Mesenchymal stem cell (in vitro differentiated cells and primary cell): ENCODE measurements at regions not wholly inside any gene's neighbourhood (a gene's known extent, or its start where the extent isn't known, plus 50 kb on each side); places are given as distances from the start of the nearest gene placed in this dataset.

ENCODE experiments used
- DNase-seq: peaks from one replicate; pipeline ENCODE4 v3.0.0-alpha.2; 2013
- H2AFZ ChIP-seq: one replicate; pipeline ENCODE4 v1.6.1; 2013; ENCODE audit warnings: low read depth, mild to moderate bottlenecking, control low read depth, inconsistent platforms, low read length, moderate library complexity
- H2AK5ac ChIP-seq: 2 replicates; pipeline ENCODE4 v1.6.1; 2013; ENCODE audit warnings: low read length, moderate library complexity, mild to moderate bottlenecking, inconsistent platforms; ENCODE audit not compliant: severe bottlenecking
- H2BK120ac ChIP-seq: one replicate; pipeline ENCODE4 v1.6.1; 2013; ENCODE audit warnings: low read depth, mild to moderate bottlenecking, inconsistent platforms, low read length, moderate library complexity
- H2BK12ac ChIP-seq, 2 experiments: one replicate each; pipeline ENCODE4 v1.6.1; 2013; ENCODE audit warnings: inconsistent platforms in 2 of 2, low read length in 2 of 2, mild to moderate bottlenecking in 2 of 2, moderate library complexity in 2 of 2, control low read depth in 1 of 2
- H2BK15ac ChIP-seq: one replicate; pipeline ENCODE4 v1.6.1; 2013; ENCODE audit warnings: mild to moderate bottlenecking, low read depth, inconsistent platforms; ENCODE audit not compliant: poor library complexity, severe bottlenecking
- H2BK5ac ChIP-seq: 2 replicates; pipeline ENCODE4 v1.6.1; 2013; ENCODE audit warnings: low read depth, mild to moderate bottlenecking, low read length, control low read depth, inconsistent platforms; ENCODE audit not compliant: poor library complexity, severe bottlenecking
- H3K14ac ChIP-seq, 2 experiments: one replicate each; pipeline ENCODE4 v1.6.1; 2013; ENCODE audit warnings: inconsistent platforms in 2 of 2, low read length in 2 of 2, control low read depth in 1 of 2, mild to moderate bottlenecking in 1 of 2, moderate library complexity in 1 of 2
- H3K18ac ChIP-seq, 2 experiments: one replicate each; pipeline ENCODE4 v1.6.1; 2013; ENCODE audit warnings: inconsistent platforms in 2 of 2, low read length in 2 of 2, control low read depth in 1 of 2, low read depth in 1 of 2, mild to moderate bottlenecking in 1 of 2
- H3K23ac ChIP-seq, 2 experiments: one replicate each; pipeline ENCODE4 v1.6.1; 2013; ENCODE audit warnings: inconsistent platforms in 2 of 2, low read length in 2 of 2, mild to moderate bottlenecking in 2 of 2, moderate library complexity in 2 of 2, control low read depth in 1 of 2
- H3K27ac ChIP-seq: 2 replicates; pipeline ENCODE4 v1.5.1; 2013; ENCODE audit warnings: mild to moderate bottlenecking, moderate library complexity, low read length, control low read depth, inconsistent platforms; ENCODE audit not compliant: poor library complexity, severe bottlenecking
- H3K27me3 ChIP-seq, 2 experiments: 2 replicates each; pipeline versions ENCODE4 v1.6.1 to v1.7.0; 2013; ENCODE audit warnings: low read length in 2 of 2, mild to moderate bottlenecking in 2 of 2, moderate library complexity in 2 of 2, control low read depth in 1 of 2, inconsistent platforms in 1 of 2; ENCODE audit not compliant: control insufficient read depth in 1 of 2, insufficient read depth in 1 of 2
- H3K36me3 ChIP-seq, 2 experiments: 2 replicates each; pipeline versions ENCODE4 v1.6.1 to v1.7.0; 2013; ENCODE audit warnings: low read length in 2 of 2, control low read depth in 1 of 2, inconsistent platforms in 1 of 2, low read depth in 1 of 2, mild to moderate bottlenecking in 1 of 2; ENCODE audit not compliant: insufficient read depth in 2 of 2, control insufficient read depth in 1 of 2
- H3K4ac ChIP-seq, 2 experiments: one replicate each; pipeline ENCODE4 v1.6.1; 2013; ENCODE audit warnings: inconsistent platforms in 2 of 2, low read length in 2 of 2, mild to moderate bottlenecking in 2 of 2, moderate library complexity in 2 of 2, control low read depth in 1 of 2, low read depth in 1 of 2
- H3K4me1 ChIP-seq: 2 replicates; pipeline ENCODE4 v1.6.1; 2013; ENCODE audit warnings: low read depth, low read length, control low read depth; ENCODE audit not compliant: control insufficient read depth, insufficient read depth
- H3K4me2 ChIP-seq: 2 replicates; pipeline ENCODE4 v1.6.1; 2013; ENCODE audit warnings: low read length, mild to moderate bottlenecking, inconsistent platforms; ENCODE audit not compliant: poor library complexity, severe bottlenecking
- H3K4me3 ChIP-seq, 2 experiments: 2 replicates each; pipeline versions ENCODE4 v1.5.1 to v1.7.0; 2013; ENCODE audit warnings: low read length in 2 of 2, mild to moderate bottlenecking in 2 of 2, control low read depth in 1 of 2, low read depth in 1 of 2; ENCODE audit not compliant: insufficient read depth in 1 of 2
- H3K79me1 ChIP-seq: replicated peaks from 2 replicates; pipeline ENCODE4 v1.6.1; 2013; ENCODE audit warnings: mild to moderate bottlenecking, control low read depth, low read length, inconsistent platforms; ENCODE audit not compliant: poor library complexity, severe bottlenecking
- H3K9ac ChIP-seq: 2 replicates; pipeline ENCODE4 v1.7.0; 2013; ENCODE audit warnings: mild to moderate bottlenecking, low read length, moderate library complexity
- H3K9me3 ChIP-seq: 2 replicates; pipeline ENCODE4 v1.7.0; 2013; ENCODE audit warnings: mild to moderate bottlenecking, low read length; ENCODE audit not compliant: control insufficient read depth
- H4K8ac ChIP-seq: one replicate; pipeline ENCODE4 v1.6.1; 2013; ENCODE audit warnings: inconsistent platforms, mild to moderate bottlenecking, low read length, moderate library complexity
- H4K91ac ChIP-seq: one replicate; pipeline ENCODE4 v1.6.1; 2013; ENCODE audit warnings: mild to moderate bottlenecking, low read length, inconsistent platforms
- WGBS: methylation state at CpG from one replicate; pipeline ENCODE4 v1.1.7; 2013; ENCODE audit warnings: mixed read lengths; 5-methylcytosine and 5-hydroxymethylcytosine counted together

GRCh38 chr2:53275743-53276142 is 491.9 kb upstream of the CHAC2 start:
- Histone ChIP-seq H2AFZ (no peak overlapping the region), H3K9ac (no peak overlapping the region), H4K8ac (no peak overlapping the region), H3K14ac (no peak overlapping the region), H3K36me3 (no peaks in the 10 kb centered on the region), H2BK12ac (no peak overlapping the region), H3K4ac (no peak overlapping the region), H3K23ac (no peak overlapping the region), H2BK5ac (no peak overlapping the region), H4K91ac (no peak overlapping the region), H3K27me3 (no peaks in the 10 kb centered on the region), H3K79me1 (no peaks in the 10 kb centered on the region), H3K4me3 (no peak overlapping the region), H2BK120ac (no peak overlapping the region), H3K27ac (no peak overlapping the region), H2BK15ac (no peak overlapping the region), H3K18ac (no peak overlapping the region), H3K4me1 (no peaks in the 10 kb centered on the region), H3K9me3 (no peaks in the 10 kb centered on the region), H3K4me2 (no peak overlapping the region), H2AK5ac (no peak overlapping the region)
- WGBS, result 86% methylated on average over 1 of the region's 1 CpG
- no peak for DNase-seq

- H3K27me3 ChIP-seq, result no peaks in the 10 kb centered on the region
- no peak overlapping the region for H2BK5ac ChIP-seq
- no peaks in the 10 kb centered on the region for H3K4me1 ChIP-seq
- H3K23ac ChIP-seq, result no peak overlapping the region
- H3K4me3 ChIP-seq, result no peak overlapping the region
- no peaks in the 10 kb centered on the region for H3K9me3 ChIP-seq
- H2AK5ac ChIP-seq, result no peak overlapping the region
- no peak overlapping the region for H3K27ac ChIP-seq
- H2BK12ac ChIP-seq, result no peak overlapping the region
- H2AFZ ChIP-seq, result no peak overlapping the region
- no peak overlapping the region for H2BK15ac ChIP-seq
- no peak overlapping the region for H3K4me2 ChIP-seq
- no peaks in the 10 kb centered on the region for H3K79me1 ChIP-seq
- no peak for DNase-seq
- no peak overlapping the region for H4K8ac ChIP-seq
- no peak overlapping the region for H4K91ac ChIP-seq
- no peak overlapping the region for H3K9ac ChIP-seq
- no peaks in the 10 kb centered on the region for H3K36me3 ChIP-seq
- H2BK120ac ChIP-seq, result no peak overlapping the region
- no peak overlapping the region for H3K18ac ChIP-seq
- no peak overlapping the region for H3K14ac ChIP-seq
- 42% methylated on average over 2 of the region's 3 CpGs for whole genome bisulfite sequencing
- H3K4ac ChIP-seq, result no peak overlapping the region
These were observed 499.0 kb upstream of the CHAC2 start for GRCh38 chr2:53268626-53269025.

GRCh38 chr2:53268086-53268485 is 499.5 kb upstream of the CHAC2 start:
- H4K8ac ChIP-seq, result no peak overlapping the region
- H3K27me3 ChIP-seq, result no peaks in the 10 kb centered on the region
- no peak overlapping the region for H3K9ac ChIP-seq
- H3K4ac ChIP-seq, result no peak overlapping the region
- no peak overlapping the region for H2BK15ac ChIP-seq
- H2BK5ac ChIP-seq, result no peak overlapping the region
- DNase-seq, result no peak
- H3K4me1 ChIP-seq, result no peaks in the 10 kb centered on the region
- H2AFZ ChIP-seq, result no peak overlapping the region
- H3K18ac ChIP-seq, result no peak overlapping the region
- no peaks in the 10 kb centered on the region for H3K9me3 ChIP-seq
- WGBS, result 92% methylated on average over 2 of the region's 2 CpGs
- no peak overlapping the region for H2AK5ac ChIP-seq
- no peak overlapping the region for H3K4me3 ChIP-seq
- H4K91ac ChIP-seq, result no peak overlapping the region
- H2BK120ac ChIP-seq, result no peak overlapping the region
- no peak overlapping the region for H2BK12ac ChIP-seq
- no peak overlapping the region for H3K27ac ChIP-seq
- H3K79me1 ChIP-seq, result no peaks in the 10 kb centered on the region
- no peak overlapping the region for H3K4me2 ChIP-seq
- no peaks in the 10 kb centered on the region for H3K36me3 ChIP-seq
- H3K14ac ChIP-seq, result peak overlapping the region in 1 of 2 experiments; percentile 15
- no peak overlapping the region for H3K23ac ChIP-seq

DNA sequence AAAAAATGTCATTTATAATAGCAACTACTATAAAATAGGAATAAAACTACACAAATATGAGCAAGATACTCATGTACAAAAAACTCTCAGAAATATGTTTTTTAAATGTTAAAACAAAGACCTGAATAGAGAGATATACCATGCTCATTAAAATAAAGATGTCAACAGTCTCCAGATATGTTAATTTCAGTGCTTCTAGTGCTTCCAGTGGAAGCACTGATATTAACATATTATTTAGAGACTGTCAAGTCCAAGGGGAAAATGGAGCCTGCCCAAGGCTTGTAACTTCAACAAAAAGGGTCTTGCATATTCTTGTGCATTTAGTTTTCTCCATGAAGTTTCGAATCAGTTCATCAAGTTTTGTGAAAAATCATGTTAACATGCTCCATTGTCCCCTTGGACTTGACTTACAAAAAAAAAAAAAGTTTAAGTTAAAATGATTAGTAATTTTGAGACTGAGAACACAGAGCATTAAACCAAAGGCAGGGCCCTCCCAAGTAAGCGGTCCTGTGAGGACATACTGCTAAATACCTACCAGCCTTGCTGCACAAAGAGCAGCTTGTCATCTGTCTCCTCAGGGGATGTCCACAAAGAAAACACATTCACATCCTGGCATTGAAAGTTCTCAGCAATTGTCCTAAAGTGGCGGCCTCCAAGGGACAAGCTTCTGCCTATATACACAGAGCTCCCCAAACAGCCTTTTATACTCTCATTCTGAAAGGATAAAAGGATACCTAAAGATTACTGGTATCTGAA is 501.9 kb upstream of the CHAC2 start:
- H3K4me1 ChIP-seq, result no peaks in the 10 kb centered on the region
- no peak overlapping the region for H2AFZ ChIP-seq
- no peaks in the 10 kb centered on the region for H3K36me3 ChIP-seq
- no peak overlapping the region for H2AK5ac ChIP-seq
- H4K8ac ChIP-seq, result no peak overlapping the region
- no peak overlapping the region for H3K4ac ChIP-seq
- H3K27me3 ChIP-seq, result no peaks in the 10 kb centered on the region
- H3K14ac ChIP-seq, result no peak overlapping the region
- WGBS, result 90% methylated on average over 2 of the region's 3 CpGs
- H3K79me1 ChIP-seq, result no peaks in the 10 kb centered on the region
- H2BK120ac ChIP-seq, result no peak overlapping the region
- no peak overlapping the region for H3K23ac ChIP-seq
- no peak overlapping the region for H4K91ac ChIP-seq
- DNase-seq, result no peak
- H3K4me3 ChIP-seq, result no peak overlapping the region
- no peak overlapping the region for H3K4me2 ChIP-seq
- H2BK15ac ChIP-seq, result no peak overlapping the region
- H3K9ac ChIP-seq, result no peak overlapping the region
- H2BK12ac ChIP-seq, result no peak overlapping the region
- H2BK5ac ChIP-seq, result no peak overlapping the region
- H3K9me3 ChIP-seq, result no peaks in the 10 kb centered on the region
- no peak overlapping the region for H3K18ac ChIP-seq
- no peak overlapping the region for H3K27ac ChIP-seq
